SK-N-SH (cell line): ENCODE measurements at regions not wholly inside any gene's neighbourhood (a gene's known extent, or its start where the extent isn't known, plus 50 kb on each side); places are given as distances from the start of the nearest gene placed in this dataset.
"Not testable (repeated sequence)": the region's sequence is repeated elsewhere in the genome, so short reads cannot be mapped to it uniquely, and the experiment has no call there.

Experiments used
- CTCF ChIA-PET: fragments of 300-600, 350-600 bp; formaldehyde crosslinking; extraction: SDS; loops from one replicate; lab custom pipeline; 2021; lab: Yijun Ruan, JAX
- POLR2A ChIA-PET: fragments of 350-600 bp; sonication (Branson Sonifier 250); formaldehyde crosslinking; extraction: SDS; loops from one replicate; lab custom pipeline; 2020; ENCODE audit warnings: antibody characterized with exemption, inconsistent platforms; lab: Yijun Ruan, JAX
- DNase-seq: peaks from one replicate; pipeline ENCODE4 v3.0.0; 2012
- H2AFZ ChIP-seq: fragments of 200-600 bp; sonication (generic); 2 replicates; pipeline ENCODE4 v1.8.1; 2016; ENCODE audit warnings: antibody characterized with exemption, mild to moderate bottlenecking, low read depth
- H3F3A ChIP-seq: fragments of 200-600 bp; sonication (generic); replicated peaks from 2 replicates; pipeline ENCODE3; 2016; ENCODE audit warnings: antibody characterized with exemption, mild to moderate bottlenecking; ENCODE audit not compliant: insufficient read depth
- H3K27ac ChIP-seq, 2 experiments: fragments of 200-500 bp in 1 of 2; fragments of 200-600 bp in 1 of 2; sonication (Bioruptor generic) in 1 of 2; sonication (generic), shearing (Covaris generic) in 1 of 2; 2 replicates each; pipeline versions ENCODE4 v1.5.1 to v1.6.1; 2014 to 2016; ENCODE audit warnings: low read depth in 2 of 2, inconsistent platforms in 1 of 2, low read length in 1 of 2, mild to moderate bottlenecking in 1 of 2, mixed read lengths in 1 of 2
- H3K27me3 ChIP-seq: fragments of 200-600 bp; sonication (generic), shearing (Covaris generic); 2 replicates; pipeline ENCODE4 v1.6.1; 2016; ENCODE audit warnings: mixed run types; ENCODE audit not compliant: insufficient read depth
- H3K36me3 ChIP-seq, 2 experiments: fragments of 200-500 bp in 1 of 2; fragments of 200-600 bp in 1 of 2; sonication (Bioruptor generic) in 1 of 2; sonication (generic) in 1 of 2; replicated peaks in 1 of 2; 2 replicates each; pipeline versions ENCODE3 to v1.5.1; 2014 to 2016; ENCODE audit warnings: low read length in 1 of 2, mild to moderate bottlenecking in 1 of 2; ENCODE audit not compliant: insufficient read depth in 2 of 2, control insufficient read depth in 1 of 2
- H3K4me1 ChIP-seq, 2 experiments: fragments of 200-500 bp in 1 of 2; fragments of 200-600 bp in 1 of 2; sonication (Bioruptor generic) in 1 of 2; sonication (generic), shearing (Covaris generic) in 1 of 2; 2 replicates each; pipeline versions ENCODE4 v1.5.1 to v1.6.1; 2014 to 2016; ENCODE audit warnings: low read depth in 1 of 2, low read length in 1 of 2, mixed run types in 1 of 2; ENCODE audit not compliant: insufficient read depth in 2 of 2, control insufficient read depth in 1 of 2
- H3K4me2 ChIP-seq: fragments of 200-600 bp; sonication (generic), shearing (Covaris generic); 2 replicates; pipeline ENCODE4 v1.6.1; 2017; ENCODE audit warnings: mixed run types
- H3K4me3 ChIP-seq, 2 experiments: fragments of 200-500 bp in 1 of 2; fragments of 200-600 bp in 1 of 2; sonication (Bioruptor generic) in 1 of 2; sonication (generic), shearing (Covaris generic) in 1 of 2; 2 replicates each; pipeline versions ENCODE4 v1.5.1 to v1.8.1; 2014 to 2016; ENCODE audit warnings: low read depth in 2 of 2, inconsistent platforms in 1 of 2, low read length in 1 of 2, mild to moderate bottlenecking in 1 of 2, mixed read lengths in 1 of 2, moderate library complexity in 1 of 2
- H3K79me2 ChIP-seq: fragments of 200-600 bp; sonication (generic); 2 replicates; pipeline ENCODE4 v1.8.1; 2017; ENCODE audit warnings: mild to moderate bottlenecking; ENCODE audit not compliant: insufficient read depth
- H3K9ac ChIP-seq: fragments of 200-600 bp; sonication (generic); 2 replicates; pipeline ENCODE4 v1.6.1; 2017; ENCODE audit warnings: mixed run types
- H3K9me2 ChIP-seq: fragments of 200-600 bp; sonication (generic); 2 replicates; pipeline ENCODE4 v1.6.1; 2017; ENCODE audit warnings: mixed run types
- H3K9me3 ChIP-seq: fragments of 200-600 bp; sonication (generic); 2 replicates; pipeline ENCODE4 v1.6.1; 2017; ENCODE audit warnings: mixed run types, mild to moderate bottlenecking, moderate library complexity
- H4K20me1 ChIP-seq: fragments of 200-600 bp; sonication (generic); 2 replicates; pipeline ENCODE4 v1.6.1; 2017; ENCODE audit warnings: mild to moderate bottlenecking, mixed run types; ENCODE audit not compliant: insufficient read depth
- ELF1 ChIP-seq: IDR thresholded peaks from 2 replicates; pipeline ENCODE4 v1.4.0; 2012
- FOSL2 ChIP-seq: IDR thresholded peaks from 2 replicates; pipeline ENCODE4 v1.4.0; 2012; ENCODE audit warnings: low read depth, mild to moderate bottlenecking, moderate library complexity, borderline replicate concordance
- FOXJ3 ChIP-seq: sonication (generic); formaldehyde crosslinking; IDR thresholded peaks from 2 replicates; pipeline ENCODE4 v1.5.1; 2020; ENCODE audit warnings: mild to moderate bottlenecking, missing genetic modification reagents
- FOXM1 ChIP-seq: IDR thresholded peaks from 2 replicates; pipeline ENCODE4 v1.4.0; 2012; ENCODE audit warnings: low read depth, mild to moderate bottlenecking
- JUND ChIP-seq: IDR thresholded peaks from 2 replicates; pipeline ENCODE4 v1.4.0; 2012
- MAX ChIP-seq: IDR thresholded peaks from 2 replicates; pipeline ENCODE4 v1.4.0; 2012; ENCODE audit warnings: low read depth
- NFIC ChIP-seq: IDR thresholded peaks from 2 replicates; pipeline ENCODE4 v1.4.0; 2012; ENCODE audit warnings: borderline replicate concordance
- NRF1 ChIP-seq: IDR thresholded peaks from 2 replicates; pipeline ENCODE4 v1.6.1; 2012; ENCODE audit warnings: low read depth, mild to moderate bottlenecking, low read length
- POLR2AphosphoS5 ChIP-seq: IDR thresholded peaks from 2 replicates; pipeline ENCODE4 v1.6.1; 2012; ENCODE audit warnings: low read depth, low read length
- RAD21 ChIP-seq: IDR thresholded peaks from 2 replicates; pipeline ENCODE4 v1.6.1; 2012; ENCODE audit warnings: mild to moderate bottlenecking, low read length
- RFX5 ChIP-seq: IDR thresholded peaks from 2 replicates; pipeline ENCODE4 v1.6.1; 2012; ENCODE audit warnings: mild to moderate bottlenecking, improper control_type of control experiment, low read length
- RXRA ChIP-seq: IDR thresholded peaks from 2 replicates; pipeline ENCODE4 v1.4.0; 2012; ENCODE audit warnings: low read depth, mild to moderate bottlenecking, borderline replicate concordance
- SMC3 ChIP-seq: IDR thresholded peaks from 2 replicates; pipeline ENCODE4 v1.6.1; 2012; ENCODE audit warnings: low read depth, low read length, improper control_type of control experiment
- TAF1 ChIP-seq: IDR thresholded peaks from 2 replicates; pipeline ENCODE4 v1.6.1; 2012; ENCODE audit warnings: low read depth, mild to moderate bottlenecking, low read length, moderate library complexity, borderline replicate concordance
- TCF12 ChIP-seq: IDR thresholded peaks from 2 replicates; pipeline ENCODE4 v1.4.0; 2012
- TEAD4 ChIP-seq: IDR thresholded peaks from 2 replicates; pipeline ENCODE4 v1.4.0; 2012; ENCODE audit warnings: mild to moderate bottlenecking, borderline replicate concordance; ENCODE audit not compliant: insufficient read depth
- USF1 ChIP-seq: IDR thresholded peaks from 2 replicates; pipeline ENCODE4 v1.4.0; 2012; ENCODE audit warnings: low read depth, borderline replicate concordance
- YY1 ChIP-seq: IDR thresholded peaks from 2 replicates; pipeline ENCODE4 v1.4.0; 2012; ENCODE audit warnings: low read depth, mild to moderate bottlenecking
- WGBS: methylation state at CpG from one replicate; pipeline ENCODE4 v1.1.6; 2017; ENCODE audit warnings: low lambda C conversion rate; 5-methylcytosine and 5-hydroxymethylcytosine counted together
- TF ChIP-seq, protein P1 (sequence below): fragments of 150-350 bp; IDR thresholded peaks from 2 replicates; pipeline ENCODE4 v1.6.1; 2016; ENCODE audit warnings: mild to moderate bottlenecking, low read depth, low read length
- TF ChIP-seq, protein P2 (sequence below): IDR thresholded peaks from 2 replicates; pipeline ENCODE4 v1.4.0; 2012; ENCODE audit warnings: low read depth, borderline replicate concordance

GRCh38 chr10:18829259-18829658, 170.0 kb downstream of the ARL5B start:
- POLR2A ChIA-PET: no interaction called here
- 28% methylated on average over 2 of the region's 2 CpGs for WGBS
- CTCF ChIA-PET: interaction anchor here (0.7 to 0.9 kb wide), 2 partner anchors 28 to 47 kb away, joined by 3 read pairs; no protein-coding TSS in a partner anchor
- Histone ChIP-seq H4K20me1 (no peaks in the 10 kb centered on the region), H3K79me2 (no peaks in the 10 kb centered on the region), H3K27ac (no peak overlapping the region), H3F3A (no peaks in the 10 kb centered on the region), H2AFZ (no peak overlapping the region), H3K4me3 (no peak overlapping the region), H3K36me3 (no peaks in the 10 kb centered on the region), H3K9me3 (no peaks in the 10 kb centered on the region), H3K4me1 (no peaks in the 10 kb centered on the region), H3K9ac (no peak overlapping the region), H3K9me2 (no peaks in the 10 kb centered on the region), H3K27me3 (no peaks in the 10 kb centered on the region), H3K4me2 (no peak overlapping the region)
- DNase-seq: no peak
- TF ChIP-seq, protein P1, sequence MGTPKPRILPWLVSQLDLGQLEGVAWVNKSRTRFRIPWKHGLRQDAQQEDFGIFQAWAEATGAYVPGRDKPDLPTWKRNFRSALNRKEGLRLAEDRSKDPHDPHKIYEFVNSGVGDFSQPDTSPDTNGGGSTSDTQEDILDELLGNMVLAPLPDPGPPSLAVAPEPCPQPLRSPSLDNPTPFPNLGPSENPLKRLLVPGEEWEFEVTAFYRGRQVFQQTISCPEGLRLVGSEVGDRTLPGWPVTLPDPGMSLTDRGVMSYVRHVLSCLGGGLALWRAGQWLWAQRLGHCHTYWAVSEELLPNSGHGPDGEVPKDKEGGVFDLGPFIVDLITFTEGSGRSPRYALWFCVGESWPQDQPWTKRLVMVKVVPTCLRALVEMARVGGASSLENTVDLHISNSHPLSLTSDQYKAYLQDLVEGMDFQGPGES: no peak
- TF ChIP-seq TCF12: no peak
- no peak for TF ChIP-seq NRF1
- TF ChIP-seq RXRA: no peak
- TF ChIP-seq MAX: no peak
- no peak for TF ChIP-seq FOXM1
- no peak for TF ChIP-seq USF1
- no peak for TF ChIP-seq YY1
- TF ChIP-seq RAD21: no peak
- TF ChIP-seq SMC3: no peak
- TF ChIP-seq FOXJ3 (CRISPR knock-in tag): no peak
- no peak for TF ChIP-seq POLR2AphosphoS5
- TF ChIP-seq JUND: no peak

GRCh38 chr10:18830277-18830676, 171.0 kb downstream of the ARL5B start:
- no peak overlapping the region for H3K4me3 ChIP-seq
- H4K20me1 ChIP-seq: no peaks in the 10 kb centered on the region
- DNase-seq: no peak
- POLR2A ChIA-PET: no interaction called here
- no peak overlapping the region for H3K4me2 ChIP-seq
- H3K79me2 ChIP-seq: no peaks in the 10 kb centered on the region
- TF ChIP-seq, protein P2, sequence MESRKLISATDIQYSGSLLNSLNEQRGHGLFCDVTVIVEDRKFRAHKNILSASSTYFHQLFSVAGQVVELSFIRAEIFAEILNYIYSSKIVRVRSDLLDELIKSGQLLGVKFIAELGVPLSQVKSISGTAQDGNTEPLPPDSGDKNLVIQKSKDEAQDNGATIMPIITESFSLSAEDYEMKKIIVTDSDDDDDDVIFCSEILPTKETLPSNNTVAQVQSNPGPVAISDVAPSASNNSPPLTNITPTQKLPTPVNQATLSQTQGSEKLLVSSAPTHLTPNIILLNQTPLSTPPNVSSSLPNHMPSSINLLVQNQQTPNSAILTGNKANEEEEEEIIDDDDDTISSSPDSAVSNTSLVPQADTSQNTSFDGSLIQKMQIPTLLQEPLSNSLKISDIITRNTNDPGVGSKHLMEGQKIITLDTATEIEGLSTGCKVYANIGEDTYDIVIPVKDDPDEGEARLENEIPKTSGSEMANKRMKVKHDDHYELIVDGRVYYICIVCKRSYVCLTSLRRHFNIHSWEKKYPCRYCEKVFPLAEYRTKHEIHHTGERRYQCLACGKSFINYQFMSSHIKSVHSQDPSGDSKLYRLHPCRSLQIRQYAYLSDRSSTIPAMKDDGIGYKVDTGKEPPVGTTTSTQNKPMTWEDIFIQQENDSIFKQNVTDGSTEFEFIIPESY: no peak
- TF ChIP-seq TEAD4: no peak
- no peak for TF ChIP-seq NFIC
- TF ChIP-seq USF1: no peak
- no peak for TF ChIP-seq ELF1
- no peak for TF ChIP-seq FOSL2
- TF ChIP-seq TAF1: no peak
- no peak for TF ChIP-seq RFX5
- no peaks in the 10 kb centered on the region for H3K36me3 ChIP-seq
- H3K27ac ChIP-seq: no peak overlapping the region
- no peaks in the 10 kb centered on the region for H3K9me2 ChIP-seq
- no peaks in the 10 kb centered on the region for H3F3A ChIP-seq
- H3K4me1 ChIP-seq: no peaks in the 10 kb centered on the region
- no peaks in the 10 kb centered on the region for H3K9me3 ChIP-seq
- no peaks in the 10 kb centered on the region for H3K27me3 ChIP-seq
- WGBS: 10% methylated on average over 2 of the region's 2 CpGs
- H3K9ac ChIP-seq: no peak overlapping the region
- CTCF ChIA-PET: interaction anchor here (0.9 to 1.0 kb wide), 2 partner anchors 27 to 379 kb away, joined by 3 to 4 read pairs; no protein-coding TSS in a partner anchor
- H2AFZ ChIP-seq: no peak overlapping the region

DNA sequence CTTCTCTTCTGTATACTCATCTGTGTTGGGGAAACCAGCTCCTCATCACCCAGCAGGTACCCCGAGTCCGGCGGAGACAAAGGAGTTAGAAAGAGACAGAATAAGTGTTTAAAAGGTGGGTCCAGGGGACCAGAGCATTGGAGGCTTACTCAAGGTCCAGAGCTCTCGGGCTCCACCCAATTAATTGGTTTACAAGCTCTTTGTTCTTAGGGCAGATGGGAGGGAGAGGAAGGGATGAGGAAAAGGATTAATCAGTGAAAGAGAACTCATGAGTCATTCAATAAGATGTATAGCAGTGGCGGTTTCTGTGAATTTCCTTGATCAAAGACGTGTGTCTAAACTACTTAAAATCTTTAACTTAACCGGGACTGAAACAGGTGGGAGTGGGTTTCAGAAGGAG, 192.0 kb upstream of the MALRD1 start:
- H3K27me3 ChIP-seq, H3K27ac ChIP-seq, H3K9me3 ChIP-seq, POLR2A ChIA-PET, H3K9me2 ChIP-seq, H3F3A ChIP-seq, H4K20me1 ChIP-seq, H2AFZ ChIP-seq, H3K9ac ChIP-seq, H3K36me3 ChIP-seq, DNase-seq, H3K79me2 ChIP-seq, H3K4me2 ChIP-seq, H3K4me3 ChIP-seq, H3K4me1 ChIP-seq: not testable (repeated sequence)
- CTCF ChIA-PET: interaction anchor here (0.7 kb wide), 1 partner anchor 27 kb away, joined by 3 read pairs; no protein-coding TSS in a partner anchor
- WGBS: 36% methylated on average over 7 of the region's 7 CpGs
